GM19328 (cell line): ENCODE measurements at regions not wholly inside any gene's neighbourhood (a gene's known extent, or its start where the extent isn't known, plus 50 kb on each side); places are given as distances from the start of the nearest gene placed in this dataset.
"Not testable (repeated sequence)": the region's sequence is repeated elsewhere in the genome, so short reads cannot be mapped to it uniquely, and the experiment has no call there.

ENCODE experiments used
- ATAC-seq: cut with Tn5 transposase; IDR thresholded peaks from one replicate; pipeline ENCODE4 v1.9.1; 2021; ENCODE audit warnings: mild to moderate bottlenecking, moderate library complexity; ENCODE audit not compliant: unreplicated experiment

- not testable (repeated sequence) for ATAC-seq
These were observed 257.4 kb upstream of the AADAT start for GRCh38 chr4:170347191-170347590.

- ATAC-seq, result no peak
These were observed 249.8 kb upstream of the AADAT start for GRCh38 chr4:170339522-170339921.

DNA sequence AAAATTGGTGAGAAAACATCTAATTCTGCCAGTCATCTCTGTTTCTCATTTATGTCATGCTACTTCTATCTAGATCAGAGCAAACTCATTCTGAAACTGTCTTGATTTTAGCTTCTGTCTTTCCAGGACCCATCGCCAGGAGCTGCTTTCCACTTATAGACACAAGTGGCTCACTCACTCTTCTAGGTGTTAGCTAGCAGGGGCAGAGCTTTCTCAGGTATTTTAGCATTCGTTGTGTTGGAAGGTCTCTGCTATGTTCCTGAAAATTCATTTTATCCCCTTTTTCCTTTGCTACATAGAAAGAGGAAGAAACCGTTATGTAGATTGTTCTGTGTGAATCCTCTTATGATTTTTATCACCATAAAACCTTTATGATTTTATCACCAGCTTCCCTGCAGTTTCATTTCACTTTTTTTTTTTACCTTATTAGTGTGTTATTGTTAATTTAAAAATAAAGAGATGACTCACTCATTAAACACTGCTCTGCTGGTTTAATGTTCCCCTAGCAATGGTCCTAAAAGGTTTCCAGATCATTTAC lies 246.6 kb upstream of the AADAT start:
- peak; percentile 94 for ATAC-seq

GRCh38 chr4:170325599-170325998 lies 235.8 kb upstream of the AADAT start:
- ATAC-seq, result no peak

- ATAC-seq, result no peak
These were observed 233.9 kb upstream of the AADAT start for GRCh38 chr4:170323623-170324022.

DNA sequence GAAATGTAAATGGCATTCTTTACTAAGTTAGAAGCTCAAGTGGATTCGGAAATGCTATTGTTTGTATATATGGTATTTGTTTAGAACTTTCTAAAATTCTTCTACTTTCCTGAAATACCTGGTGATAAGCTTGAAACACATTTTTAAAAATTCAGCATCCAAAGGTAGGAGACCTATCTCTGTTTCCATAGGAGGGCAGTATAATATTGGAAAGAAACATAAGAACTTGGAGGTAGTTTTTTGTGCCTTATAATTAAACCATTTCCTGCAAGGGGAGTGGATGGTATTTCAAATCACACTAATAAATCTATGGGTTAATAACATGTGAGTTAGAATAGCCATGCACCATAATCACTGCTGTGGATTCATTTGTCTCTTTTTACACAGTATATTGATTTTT lies 217.4 kb upstream of the AADAT start:
- no peak for ATAC-seq

GRCh38 chr4:170306208-170306607 lies 216.5 kb upstream of the AADAT start:
- ATAC-seq, result no peak

DNA sequence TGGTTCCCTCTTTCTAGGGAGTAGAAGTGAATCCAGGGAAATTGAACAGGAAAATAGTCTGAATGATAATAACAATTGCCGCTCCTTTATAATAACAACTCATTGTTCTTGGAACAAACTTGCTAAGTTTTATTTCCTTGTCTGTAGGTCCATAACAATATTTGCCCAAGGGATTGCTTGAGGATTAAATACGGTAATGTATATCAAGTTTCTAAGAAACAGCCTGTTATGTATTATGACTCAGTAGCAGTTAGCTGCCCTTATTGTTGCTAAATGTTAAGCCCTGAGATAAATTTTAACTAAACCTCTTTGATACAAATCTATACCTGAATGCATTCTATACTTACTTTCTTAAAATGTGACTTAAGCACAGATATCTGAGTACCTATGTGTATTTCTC lies 215.9 kb upstream of the AADAT start:
- no peak for ATAC-seq

DNA sequence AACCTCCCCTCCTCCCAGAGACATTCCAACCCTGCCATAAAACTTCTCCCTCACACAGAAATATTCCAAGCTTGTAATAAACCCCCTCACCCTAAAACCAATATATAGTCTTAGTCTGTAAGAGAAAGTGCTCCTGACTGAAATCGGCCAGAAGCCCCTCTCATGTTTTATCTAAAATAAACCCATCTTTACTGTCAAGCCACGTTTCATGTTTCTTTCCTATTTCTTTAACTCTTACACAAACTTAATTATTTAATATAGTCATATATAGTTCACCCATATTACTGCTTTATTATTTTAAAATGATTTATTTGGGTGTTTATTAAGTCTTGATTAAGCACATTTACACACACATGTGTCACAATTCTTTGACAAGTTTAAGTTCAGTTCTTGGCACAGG lies 191.3 kb upstream of the AADAT start:
- no peak for ATAC-seq

- no peak for ATAC-seq
These were observed 188.7 kb upstream of the AADAT start for GRCh38 chr4:170278460-170278859.

GRCh38 chr4:170274616-170275015 lies 184.9 kb upstream of the AADAT start:
- no peak for ATAC-seq

GRCh38 chr4:170272959-170273358 lies 183.2 kb upstream of the AADAT start:
- no peak for ATAC-seq

DNA sequence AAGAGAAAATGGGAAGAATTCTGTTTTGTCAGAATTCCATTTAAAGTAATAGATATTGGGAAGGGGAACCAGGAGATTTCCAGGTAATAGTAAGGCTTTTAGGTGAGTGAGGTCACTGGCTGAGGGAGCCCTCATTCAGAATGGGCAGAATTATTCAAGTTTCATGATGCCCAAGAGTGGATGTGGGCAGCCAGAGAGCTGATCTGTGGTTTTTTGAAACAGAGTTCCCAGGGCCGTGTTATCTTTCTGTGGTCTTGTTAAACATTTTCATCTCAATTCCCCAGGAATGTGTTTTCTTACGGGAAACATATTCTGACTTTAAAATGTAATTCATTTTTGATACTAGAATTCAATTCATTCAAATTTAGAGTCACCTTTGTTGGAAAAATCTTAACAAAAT lies 182.0 kb upstream of the AADAT start:
- ATAC-seq, result no peak

DNA sequence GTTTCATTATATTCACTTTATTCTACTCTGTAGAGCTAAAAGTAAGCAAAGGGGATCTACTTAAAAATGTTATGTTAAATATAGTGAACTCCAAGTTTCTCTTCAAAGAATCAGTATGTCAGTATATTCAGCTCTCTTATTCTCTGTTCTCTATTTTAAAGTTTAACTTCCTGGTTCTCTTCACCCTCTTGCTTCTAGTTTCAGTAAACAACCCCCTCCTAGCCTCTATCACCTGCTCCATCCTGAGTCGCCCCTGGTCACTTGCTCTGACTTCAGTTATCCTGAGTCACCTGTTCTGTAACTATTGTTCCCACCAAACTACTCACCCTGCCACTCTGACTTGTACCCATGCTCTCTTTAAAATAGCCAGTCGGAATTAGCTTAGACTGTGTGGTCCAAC lies 180.9 kb upstream of the AADAT start:
- no peak for ATAC-seq

GRCh38 chr4:170269950-170270349 lies 180.2 kb upstream of the AADAT start:
- ATAC-seq, result no peak

- ATAC-seq, result peak; percentile 96
These were observed 169.9 kb upstream of the AADAT start for GRCh38 chr4:170259631-170260153.

DNA sequence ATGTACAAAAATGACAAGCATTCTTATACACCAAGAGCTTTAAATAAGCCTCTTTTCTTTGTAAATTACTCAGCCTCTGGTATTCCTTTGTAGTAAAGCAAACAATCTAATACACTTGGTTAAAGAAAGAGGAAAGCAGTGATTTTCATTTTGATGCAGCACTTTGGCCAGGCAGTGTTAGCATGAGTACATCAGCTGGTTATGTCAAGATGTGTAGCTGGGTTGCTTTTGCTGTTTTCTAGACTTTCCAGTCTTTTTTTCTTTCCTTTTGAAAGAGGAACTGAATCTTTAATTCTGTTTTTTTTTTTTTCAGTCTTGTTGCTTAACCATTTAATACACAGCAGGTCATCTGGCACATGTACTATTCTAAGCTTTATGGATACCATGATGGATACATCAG lies 167.1 kb upstream of the AADAT start:
- no peak for ATAC-seq

DNA sequence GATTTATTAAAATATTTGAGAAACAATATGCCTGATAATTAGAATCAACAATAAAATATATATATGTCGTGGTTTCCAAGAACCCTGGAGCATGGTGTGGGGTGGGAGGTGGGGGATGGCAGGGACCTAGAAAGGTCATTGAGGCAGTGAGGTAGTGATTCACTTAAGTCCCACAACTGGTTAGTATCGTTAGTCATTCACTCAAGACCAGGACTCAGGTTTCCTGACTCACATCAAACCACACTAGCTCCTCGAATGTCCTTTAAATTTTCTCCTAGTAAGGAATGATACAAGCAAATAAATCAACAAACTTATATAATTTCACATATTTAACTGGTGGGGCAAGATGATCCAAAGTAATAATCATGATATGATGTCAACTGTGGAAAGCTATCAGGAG lies 158.8 kb upstream of the AADAT start:
- no peak for ATAC-seq

DNA sequence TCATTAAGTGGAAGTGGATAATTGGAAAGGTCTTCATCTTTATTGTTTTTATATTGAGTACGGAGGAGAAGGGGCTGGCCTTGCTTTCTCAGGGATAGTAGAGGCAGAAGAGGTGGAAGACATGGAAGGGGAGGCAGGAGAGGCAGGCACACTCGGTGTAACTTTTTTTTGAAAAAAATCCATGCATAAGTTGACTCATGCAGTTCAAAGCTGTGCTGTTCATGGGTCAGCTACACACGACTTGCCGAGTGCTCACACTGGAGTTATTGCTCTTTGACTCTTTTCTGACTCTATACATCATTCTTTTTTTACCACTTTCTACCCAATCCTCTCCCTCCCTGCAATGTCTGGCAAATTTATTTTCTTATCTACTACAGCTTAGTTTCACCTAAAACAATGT lies 158.3 kb upstream of the AADAT start:
- ATAC-seq, result no peak

DNA sequence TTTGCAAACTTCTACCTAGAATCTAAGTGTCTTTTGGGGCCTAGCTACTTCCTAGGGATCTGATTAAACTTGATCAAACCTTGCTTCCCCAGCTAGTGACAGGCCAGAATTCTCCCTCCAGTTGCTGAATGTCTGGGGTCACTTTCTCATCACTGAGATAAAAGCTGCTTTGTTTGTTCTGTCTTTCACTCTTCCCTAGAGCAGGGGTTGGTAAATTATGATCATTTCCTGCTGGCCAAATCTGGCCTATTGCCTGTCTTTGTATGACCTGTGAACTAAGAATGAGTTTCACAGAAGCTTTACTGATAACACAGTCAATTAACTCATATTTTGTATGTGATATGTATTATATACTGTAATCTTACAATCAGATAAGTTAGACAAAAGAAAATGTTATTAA lies 157.8 kb upstream of the AADAT start:
- ATAC-seq, result no peak

DNA sequence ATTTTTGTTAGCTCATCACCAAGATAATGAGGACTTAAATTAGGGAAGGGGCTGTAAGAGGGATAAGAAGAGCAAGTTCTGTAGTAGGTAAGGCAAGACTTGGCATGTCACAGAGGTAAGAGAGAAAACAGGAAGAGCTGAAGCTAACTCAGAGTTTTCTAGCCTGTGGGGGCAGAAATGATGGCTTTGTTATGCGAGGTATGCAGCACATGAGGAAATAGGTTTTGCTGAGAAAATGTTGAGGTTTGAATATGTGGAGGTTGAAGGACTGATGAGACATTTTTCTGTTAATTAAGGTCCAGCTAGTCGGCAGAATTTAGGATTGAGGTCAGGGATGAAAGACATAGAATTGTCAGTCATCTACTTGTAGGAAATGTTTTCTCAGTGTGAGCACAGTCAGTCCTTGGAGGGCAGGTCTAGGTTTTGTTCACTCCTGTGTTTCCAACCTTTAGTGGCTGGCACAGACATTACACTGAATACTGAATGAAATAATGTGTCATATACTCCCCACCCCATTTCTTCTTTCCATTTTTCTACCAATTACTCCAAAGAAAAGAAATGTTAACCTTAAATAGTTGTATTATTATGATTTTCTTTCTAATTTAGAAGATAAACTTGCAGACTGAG lies 154.0 kb upstream of the AADAT start:
- no peak for ATAC-seq

DNA sequence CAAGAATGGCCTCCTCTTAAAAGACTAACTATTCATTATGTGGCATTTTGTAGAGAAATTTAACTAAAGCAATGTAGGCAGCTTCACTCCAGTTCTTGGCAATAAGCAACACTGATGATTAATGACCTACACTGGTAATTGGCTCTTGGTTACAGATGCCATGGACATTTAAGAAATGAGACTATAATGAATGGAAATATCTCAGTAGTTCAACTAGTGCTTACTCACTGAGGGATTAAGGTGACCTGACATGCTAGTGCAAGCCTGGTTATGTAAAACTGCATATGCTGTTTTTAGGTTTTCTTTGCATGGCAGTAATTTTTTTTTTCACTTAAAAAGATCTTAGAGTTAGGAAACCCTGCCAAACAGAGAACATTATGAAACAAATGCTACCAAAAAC lies 152.7 kb upstream of the AADAT start:
- ATAC-seq, result no peak

GRCh38 chr4:170234800-170235199 lies 145.0 kb upstream of the AADAT start:
- no peak for ATAC-seq
